ENCODE measurements at regions not wholly inside any gene's neighbourhood (a gene's known extent, or its start where the extent isn't known, plus 50 kb on each side); places are given as distances from the start of the nearest gene placed in this dataset.

DNA sequence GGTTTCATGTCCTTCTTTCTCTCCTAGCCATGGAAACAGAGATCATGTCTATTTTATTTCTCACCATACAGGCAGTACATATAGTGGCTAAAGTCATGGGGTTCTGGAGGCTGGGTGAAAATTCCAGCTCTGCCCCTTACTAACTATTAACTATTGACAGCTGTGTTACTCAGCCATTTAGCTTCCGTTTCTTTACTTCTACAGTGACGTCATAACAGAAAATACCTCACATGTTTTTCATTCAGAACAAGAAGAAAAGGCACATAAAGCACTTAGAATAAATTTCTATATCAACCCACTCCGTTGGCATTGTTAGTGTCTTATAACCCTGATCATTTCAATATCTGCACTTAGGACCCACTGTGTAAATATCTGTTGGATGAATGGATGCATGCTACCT lies 1506.9 kb upstream of the TMEM132C start:
- DNase-seq (ENCODE audit: low read depth) = no peak

DNA sequence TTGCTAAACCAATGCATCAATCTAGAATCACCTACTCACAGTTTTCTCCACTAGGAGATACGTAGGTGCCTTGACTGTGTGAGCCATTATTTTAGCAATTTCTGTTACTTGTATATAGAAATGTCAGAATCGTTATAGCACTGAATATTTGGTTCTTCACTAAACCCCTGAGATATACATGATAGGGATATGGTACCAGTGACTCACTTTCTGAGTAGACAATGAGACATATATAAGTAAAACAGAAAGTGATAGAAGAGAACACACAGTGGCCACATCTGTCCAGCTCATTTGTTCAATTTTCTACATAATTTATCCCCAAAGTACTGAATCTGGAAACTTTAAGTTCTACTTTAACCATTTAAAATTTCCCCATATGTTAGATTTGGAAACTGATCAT lies 1505.5 kb upstream of the TMEM132C start:
- DNase-seq (ENCODE audit: low read depth) = no peak

DNA sequence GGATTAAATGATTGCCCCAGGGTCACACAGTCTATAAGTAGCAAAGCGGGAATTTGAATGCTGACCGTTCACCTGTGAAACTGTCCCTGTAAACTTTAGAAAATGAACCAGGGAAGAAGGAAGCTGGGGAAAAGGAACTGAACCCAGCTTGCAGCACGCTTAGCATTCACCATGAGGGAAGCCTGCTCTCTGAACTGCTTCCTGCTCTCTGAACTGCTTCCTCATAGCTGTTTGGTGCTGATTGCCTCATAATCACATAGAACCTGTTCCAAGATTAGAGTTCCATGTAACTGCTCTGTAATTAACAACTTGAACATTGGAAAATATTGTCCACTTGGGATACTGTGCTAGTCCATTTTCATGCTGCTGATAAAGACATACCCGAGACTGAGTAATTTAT lies 1504.8 kb upstream of the TMEM132C start:
- DNase-seq (ENCODE audit: low read depth) = no peak

DNA sequence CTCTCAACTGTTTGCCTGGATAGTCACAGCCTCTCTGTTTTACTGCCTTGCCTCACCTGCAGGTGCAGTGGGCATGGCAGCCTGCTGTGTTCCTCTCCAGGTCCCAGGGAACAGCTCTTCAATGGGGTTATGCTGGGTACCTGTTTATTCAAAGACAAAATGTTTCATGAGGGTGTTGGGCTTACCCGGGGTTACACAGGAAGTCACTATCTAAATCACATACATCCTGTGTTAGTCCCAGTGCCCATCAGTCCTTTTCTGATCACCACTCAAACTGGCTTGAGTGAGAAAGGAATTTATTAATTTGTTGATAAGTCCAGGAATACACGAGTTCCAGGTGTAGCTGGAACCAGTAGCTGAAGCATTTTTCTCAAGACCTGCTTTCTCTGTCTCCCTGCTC lies 1503.6 kb upstream of the TMEM132C start:
- DNase-seq (ENCODE audit: low read depth) = no peak

DNA sequence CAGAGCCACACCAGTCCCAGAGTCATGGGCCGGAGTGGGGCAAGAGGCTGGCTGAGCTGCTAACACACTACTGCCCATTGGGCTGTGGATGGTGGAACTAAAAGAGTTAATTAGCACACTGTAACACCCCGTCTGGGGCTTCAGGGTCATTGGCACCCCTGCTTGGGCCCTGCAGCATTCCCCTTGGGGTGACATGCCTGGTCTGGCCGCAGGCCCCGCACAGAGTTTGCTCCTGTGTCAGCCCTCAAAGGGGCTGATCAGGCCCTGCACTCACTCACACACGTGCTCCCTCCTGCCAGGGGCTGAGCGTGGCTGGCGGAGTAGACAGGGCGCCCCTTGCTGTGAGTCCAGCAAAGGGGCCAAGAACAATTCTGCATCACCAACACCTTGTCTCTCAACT lies 1499.6 kb upstream of the TMEM132C start:
- DNase-seq (ENCODE audit: low read depth) = no peak

DNA sequence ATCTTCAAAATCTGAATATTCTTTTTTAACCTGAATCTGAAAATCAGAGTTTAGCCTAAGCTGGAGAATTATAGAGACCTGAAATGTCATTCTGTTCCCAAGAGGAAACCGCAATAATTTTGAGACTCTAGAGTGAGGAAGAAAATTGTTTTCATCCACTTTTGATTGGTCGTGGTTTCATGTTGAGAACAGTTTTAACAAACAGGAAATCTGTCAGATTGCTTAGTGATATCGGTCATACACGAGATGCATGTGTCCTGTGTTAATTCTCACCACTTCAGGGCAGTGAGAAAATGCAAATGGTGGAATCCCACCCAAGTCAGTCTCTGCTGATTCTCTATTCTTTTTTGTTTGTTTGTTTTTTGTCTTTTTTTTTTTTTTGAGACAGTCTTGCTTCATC lies 1498.5 kb upstream of the TMEM132C start:
- DNase-seq (ENCODE audit: low read depth) = no peak

DNA sequence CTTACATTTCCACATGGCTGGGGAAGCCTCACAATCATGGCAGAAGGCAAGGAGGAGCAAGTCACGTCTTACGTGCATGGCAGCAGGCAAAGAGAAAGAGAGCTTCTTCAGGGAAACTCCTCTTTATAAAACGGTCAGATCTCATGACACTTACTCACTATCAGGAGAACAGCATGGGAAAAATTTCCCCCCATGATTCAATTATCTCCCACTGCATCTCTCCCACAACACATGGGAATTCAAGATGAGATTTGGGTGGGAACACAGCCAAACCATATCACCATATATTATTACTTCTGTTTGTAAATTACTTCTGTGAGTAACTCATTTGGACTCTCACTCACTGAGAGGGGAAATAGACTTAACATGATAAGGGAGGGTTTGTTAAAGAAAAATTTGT lies 1496.8 kb upstream of the TMEM132C start:
- DNase-seq (ENCODE audit: low read depth) = no peak

DNA sequence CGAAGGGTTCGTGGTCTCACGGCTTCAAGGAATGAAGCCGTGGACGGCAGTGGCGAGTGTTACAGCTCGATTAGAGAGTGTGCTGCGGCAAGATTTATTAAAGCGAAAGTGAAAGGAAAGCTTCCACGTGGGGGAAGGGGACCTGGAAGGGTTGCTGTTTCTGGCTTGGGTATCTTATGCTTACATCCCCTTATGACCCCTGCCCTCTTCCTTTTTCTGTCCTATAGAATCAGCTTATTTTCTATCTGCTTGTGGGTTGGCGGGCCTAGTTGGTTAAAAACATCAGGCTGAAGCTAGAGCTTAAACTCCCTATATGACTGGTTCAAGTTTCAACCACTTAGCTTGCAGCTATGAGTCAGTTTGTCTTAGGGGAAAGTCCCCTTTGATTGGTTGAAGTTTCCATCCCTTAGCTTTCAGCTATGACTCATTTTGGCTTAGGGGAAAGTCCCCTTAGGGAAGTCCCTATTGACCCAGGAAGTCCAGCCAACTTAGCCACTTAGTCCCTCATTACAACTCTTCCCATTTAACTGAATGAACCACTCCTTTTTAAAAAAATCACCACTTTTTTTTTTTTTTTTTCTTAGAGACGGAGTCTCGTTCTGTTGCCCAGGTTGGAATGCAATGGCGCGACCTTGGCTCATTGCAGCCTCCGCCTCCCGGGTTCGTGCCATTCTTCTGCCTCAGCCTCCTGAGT lies 1494.7 kb upstream of the TMEM132C start:
- no peak for DNase-seq (ENCODE audit: low read depth)

DNA sequence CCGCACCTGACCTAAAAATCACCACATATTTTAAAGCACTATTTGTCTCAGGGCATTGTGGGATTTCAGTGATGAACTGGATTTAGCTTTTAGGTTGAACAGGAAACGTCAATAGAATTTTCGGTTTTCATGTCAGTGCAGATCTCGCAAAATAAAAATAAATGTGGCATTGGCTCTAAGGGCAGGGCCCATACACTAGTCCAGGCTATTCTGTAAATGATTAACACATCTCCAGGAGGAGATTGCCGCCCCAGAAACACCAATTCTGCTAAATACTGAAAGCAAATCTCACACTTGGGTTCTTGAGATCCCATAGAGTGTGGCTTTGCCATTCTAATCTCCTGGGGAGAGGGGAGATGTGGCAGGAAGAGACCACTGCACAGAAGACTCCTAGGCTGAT lies 1494.0 kb upstream of the TMEM132C start:
- DNase-seq (ENCODE audit: low read depth) = no peak

DNA sequence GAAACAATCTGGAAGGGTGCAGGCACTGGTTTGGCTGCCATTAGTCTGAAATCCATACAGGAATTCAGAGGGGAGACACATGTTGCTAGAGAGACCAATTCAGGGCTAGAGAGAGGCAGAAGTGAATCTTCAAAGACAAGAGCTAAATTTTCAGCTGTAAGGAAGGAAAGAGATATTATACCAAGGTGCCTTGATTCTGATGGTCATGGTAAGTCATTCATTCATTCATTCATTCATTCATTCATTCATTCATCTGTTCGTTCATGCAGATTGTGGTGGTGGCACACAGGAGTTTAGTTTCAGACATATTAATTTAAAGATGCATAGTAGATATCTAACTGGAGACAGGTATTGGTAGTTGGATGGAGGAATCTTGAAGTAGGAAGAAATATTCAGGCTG lies 1493.5 kb upstream of the TMEM132C start:
- no peak for DNase-seq (ENCODE audit: low read depth)

DNA sequence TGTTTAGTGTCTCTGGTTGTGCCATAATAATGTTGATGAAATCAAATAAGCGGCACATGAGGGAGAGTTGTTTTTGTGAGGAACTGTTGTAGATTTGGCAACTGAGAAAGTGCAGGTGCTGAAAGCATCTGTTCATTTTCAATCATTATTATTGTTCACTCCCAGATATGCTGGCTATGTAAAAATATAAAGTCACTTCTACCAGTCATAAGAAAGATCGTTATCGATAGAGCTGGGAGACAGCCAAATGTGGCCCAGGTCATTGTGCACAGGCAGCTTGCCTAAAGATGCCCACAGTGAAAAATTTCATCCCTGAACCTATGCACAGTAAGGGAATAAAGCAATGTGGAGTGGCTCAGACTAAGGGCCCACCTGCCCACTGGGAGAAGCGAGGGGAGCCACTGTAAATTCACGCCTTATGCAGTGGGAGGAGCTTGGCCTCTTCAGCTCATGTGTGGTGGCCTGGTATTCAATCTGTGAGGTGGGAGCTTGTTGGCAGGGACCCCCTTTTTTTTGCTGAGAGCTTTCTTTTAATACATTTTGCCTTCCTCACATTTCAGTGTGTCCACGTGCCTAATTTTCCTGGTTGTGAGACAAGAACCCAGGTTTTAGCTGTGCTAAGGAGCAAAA lies 1490.8 kb upstream of the TMEM132C start:
- no peak for DNase-seq (ENCODE audit: low read depth)

DNA sequence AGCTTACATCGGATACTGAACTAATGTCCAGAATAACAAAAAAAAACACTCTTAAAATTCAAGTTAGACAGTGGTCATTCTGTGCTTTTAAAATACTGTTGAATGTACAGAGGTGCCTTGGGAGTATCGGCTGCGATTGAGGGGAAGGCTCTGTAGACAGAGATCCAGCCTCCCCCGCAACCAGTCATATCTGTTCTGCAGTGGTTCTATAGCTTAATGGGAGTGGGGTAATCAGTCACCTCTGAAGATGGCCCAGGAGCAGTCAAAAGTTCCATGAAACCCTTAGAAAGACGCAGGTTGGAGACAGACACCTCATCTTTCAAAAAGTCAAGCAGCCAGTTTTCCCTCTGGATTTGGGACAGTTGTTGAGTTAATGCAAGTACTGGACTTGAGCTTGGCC lies 1486.6 kb upstream of the TMEM132C start:
- DNase-seq (ENCODE audit: low read depth) = no peak

DNA sequence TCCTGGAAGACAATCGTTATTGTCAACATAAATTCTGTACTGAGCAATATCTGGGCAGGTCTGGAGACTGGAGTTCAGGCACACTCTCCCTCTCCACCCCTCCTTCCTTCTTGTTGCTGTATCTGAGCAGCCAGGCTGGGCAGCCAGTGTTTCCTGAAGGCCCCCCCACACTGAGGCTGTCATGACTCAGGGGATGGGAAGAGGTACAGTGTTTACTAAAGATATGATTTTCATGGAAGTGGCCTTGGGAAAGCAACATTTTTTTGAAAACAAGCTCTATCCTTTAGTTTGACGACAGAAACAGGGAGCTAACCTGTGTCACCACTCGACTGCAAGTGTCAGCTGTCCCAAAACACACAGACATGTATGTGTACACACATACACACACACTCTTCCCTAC lies 1485.4 kb upstream of the TMEM132C start:
- DNase-seq (ENCODE audit: low read depth) = no peak

DNA sequence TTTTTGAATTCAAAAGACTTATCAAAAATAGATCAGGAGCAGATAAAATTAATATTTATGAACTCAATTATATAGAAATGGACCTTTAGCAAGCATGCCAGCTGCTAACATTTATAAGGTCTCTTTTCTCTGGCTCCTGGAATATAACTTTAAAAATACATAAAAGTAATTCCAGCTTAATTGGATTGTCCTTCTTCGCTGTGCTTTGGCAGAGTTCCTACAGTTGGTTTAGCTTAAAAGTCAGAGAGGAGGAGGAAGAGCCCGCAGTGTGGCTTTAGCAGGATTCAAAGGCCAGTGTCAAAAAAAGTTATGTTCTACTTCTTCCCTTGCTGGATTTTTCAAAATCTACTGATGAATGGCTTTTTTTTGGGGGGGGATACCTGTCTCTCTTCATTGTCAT lies 1484.9 kb upstream of the TMEM132C start:
- DNase-seq (ENCODE audit: low read depth) = no peak

DNA sequence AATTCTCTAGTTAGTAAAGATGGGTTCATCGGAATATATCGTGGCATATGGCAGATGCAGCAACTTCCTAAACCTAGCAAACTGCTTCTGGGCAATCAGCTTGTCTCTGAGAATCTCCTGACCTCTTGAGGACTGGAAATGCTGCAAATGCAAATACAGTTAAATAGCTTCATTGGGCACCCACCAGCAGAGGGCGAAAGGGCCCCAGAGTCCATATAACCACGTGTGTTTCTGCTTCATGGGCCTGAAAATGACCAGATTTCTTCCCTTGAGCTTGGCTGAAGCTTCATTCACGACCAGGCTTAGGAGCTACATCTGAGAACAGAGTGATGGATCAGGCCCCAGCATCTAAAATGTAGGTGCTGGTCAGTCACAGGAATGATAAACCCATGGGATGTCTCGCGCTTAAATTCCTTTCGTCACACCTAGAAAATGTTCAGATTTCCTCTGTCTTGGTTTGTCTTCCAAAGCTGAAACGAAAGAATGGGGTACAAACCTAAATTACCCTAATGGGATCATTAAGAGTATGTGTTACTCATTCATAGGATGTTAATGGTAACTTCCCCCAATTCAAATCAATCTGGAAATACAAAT lies 1482.5 kb upstream of the TMEM132C start:
- no peak for DNase-seq (ENCODE audit: low read depth)

DNA sequence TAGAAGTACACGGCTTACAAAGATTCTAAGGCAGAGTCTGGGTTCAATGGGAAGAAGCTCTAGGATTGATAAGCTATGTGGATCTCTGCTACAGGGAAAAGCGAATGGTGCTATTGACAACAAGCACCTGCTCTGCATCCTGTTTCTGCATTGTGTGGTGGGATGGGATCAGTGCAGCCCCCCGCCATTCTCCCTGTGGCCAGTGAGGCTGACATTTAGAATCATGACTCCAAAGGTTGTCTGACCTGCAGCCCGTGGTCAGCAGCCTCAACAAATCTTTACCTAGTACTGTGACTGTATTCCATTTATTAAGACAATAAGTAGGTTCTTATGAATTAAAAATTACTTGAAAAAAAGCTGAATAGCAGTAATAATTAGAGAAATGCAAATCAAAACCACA lies 1477.0 kb upstream of the TMEM132C start:
- DNase-seq (ENCODE audit: low read depth) = no peak

DNA sequence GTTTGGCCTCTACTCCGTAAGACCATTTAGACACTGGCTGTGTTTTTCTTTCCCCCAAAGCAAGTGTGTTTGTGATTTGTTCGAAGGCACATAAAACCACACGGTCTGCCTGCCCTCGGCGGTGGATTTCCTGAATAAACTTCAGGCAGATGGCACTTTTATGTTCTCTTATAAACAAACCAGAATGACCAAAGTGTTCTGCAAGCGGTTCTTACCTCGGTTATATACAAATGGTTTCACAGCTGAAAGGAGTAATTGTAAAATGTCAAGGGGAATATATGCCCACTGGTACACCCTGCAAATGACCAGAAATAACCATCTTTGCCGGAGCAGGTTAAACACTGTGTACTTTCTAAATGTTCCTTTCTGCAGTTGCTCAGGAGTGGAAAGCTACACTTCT lies 1475.8 kb upstream of the TMEM132C start:
- DNase-seq (ENCODE audit: low read depth) = no peak

DNA sequence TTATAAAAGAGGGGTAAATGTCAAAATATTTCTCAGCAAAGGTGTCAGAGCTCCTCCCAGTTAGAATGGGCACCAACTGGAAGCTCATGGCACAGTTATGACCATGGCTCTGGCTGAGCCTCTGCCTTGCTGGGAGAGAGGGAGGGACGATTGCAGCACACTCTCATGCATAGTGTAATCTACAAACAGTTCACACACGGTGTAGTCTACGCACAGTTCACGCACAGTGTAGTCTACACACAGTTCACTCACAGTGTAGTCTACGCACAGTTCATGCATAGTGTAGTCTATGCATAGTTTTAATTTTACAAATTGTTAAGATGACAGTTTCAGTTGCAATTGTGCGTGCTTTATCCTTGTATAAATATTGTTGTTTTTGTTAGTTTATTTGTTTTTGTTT lies 1474.6 kb upstream of the TMEM132C start:
- DNase-seq (ENCODE audit: low read depth) = no peak

DNA sequence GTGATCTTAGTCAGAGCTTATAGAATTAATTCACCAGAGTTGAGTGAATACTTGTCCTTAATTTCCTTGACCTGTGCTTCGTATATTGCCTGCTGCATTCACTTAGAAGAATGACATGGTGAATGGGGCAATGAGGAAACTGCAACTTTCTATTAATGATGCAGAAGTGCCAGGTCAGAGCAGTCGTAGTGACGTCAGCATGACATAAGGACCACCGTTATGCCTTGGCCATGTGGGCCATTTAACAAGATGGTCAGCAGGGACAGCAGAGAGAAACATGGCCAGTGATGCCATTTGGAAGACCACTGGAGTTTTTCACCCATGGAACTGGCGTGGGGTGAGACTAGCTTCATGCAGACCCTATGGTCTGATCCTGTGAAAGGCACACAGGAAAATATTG lies 1469.4 kb upstream of the TMEM132C start:
- DNase-seq (ENCODE audit: low read depth) = no peak

DNA sequence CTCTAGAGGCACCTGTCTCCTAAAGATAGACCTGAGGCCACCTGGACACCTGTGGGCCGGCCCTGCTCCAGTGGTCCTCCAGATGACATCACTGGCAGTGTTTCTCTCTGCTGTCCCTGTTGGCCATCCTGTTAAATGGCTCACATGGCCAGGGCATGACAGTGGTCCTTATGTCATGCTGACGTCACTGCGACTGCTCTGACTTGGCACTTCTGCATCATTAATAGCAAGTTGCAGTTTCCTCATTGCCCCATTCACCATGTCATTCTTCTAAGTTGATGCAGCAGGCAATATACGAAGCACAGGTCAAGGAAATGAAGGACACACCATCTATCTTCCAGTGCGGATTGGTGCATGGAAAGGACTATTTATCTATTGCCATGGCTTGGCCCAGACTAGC lies 1468.5 kb upstream of the TMEM132C start:
- DNase-seq (ENCODE audit: low read depth) = no peak

DNA sequence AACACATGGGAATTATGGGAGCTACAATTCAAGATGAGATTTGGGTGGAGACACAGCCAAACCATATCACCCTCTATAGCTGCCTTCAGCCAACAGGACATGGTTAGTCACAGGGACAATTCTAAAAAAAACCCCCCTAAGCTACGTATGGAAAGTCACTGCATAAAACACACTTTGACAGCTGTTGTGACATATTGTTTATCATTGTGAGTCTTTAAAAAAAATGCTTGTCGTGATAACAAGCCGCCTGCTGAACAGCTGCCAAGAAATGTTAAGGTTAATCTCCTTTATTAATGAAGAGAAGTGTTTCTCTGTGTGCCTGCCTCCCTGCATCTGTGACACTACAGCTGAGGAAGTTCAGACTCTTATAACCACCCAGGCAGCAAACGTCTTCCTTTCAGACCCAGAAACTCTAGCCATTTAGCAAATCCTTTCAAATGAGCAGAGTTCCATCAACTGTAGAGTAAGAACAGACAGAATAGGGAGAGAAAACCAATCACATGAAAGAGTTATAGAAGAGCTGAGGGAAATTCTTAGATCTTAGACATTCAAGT lies 1459.6 kb upstream of the TMEM132C start:
- no peak for DNase-seq (ENCODE audit: low read depth)

DNA sequence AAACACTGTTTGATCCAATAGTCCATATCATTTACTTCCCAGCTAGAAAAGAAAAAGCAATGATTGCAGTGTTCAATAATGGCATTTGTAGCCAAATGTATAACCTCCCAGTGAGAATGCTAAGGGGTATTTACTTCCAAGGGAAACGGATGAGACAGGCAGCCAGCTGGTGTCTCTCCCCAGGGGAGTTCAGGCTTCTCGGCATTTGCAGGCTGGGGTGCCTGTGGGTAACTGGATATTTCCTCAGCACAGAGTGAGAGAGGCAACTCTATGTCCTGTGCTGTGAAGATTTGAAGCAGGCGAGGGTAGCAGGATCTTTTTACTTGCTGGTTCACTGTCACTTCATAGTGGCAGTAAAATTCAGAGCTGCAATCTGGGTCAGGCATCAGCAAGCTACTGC lies 1455.6 kb upstream of the TMEM132C start:
- no peak for DNase-seq (ENCODE audit: low read depth)

DNA sequence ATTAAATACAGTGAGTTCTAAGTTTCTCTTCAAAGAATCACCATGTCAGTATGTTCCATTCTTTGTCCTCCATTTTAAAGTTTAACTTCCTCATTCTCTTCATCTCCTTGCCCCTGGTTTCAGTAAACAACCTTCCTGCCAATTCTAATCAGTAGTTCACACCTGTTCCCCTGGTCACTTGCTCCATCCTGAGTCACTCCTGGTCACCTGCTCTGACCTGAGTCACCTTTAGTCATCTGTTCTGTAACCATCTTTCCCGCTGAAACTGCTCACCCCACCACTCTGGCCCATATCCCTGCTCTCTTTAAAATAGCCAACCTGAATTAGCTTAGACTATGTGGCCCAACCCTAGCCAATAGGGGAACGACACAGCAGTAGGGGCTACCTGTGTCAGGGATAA lies 1447.4 kb upstream of the TMEM132C start:
- DNase-seq (ENCODE audit: low read depth) = no peak
